ENCODE measurements at regions not wholly inside any gene's neighbourhood (a gene's known extent, or its start where the extent isn't known, plus 50 kb on each side); places are given as distances from the start of the nearest gene placed in this dataset.

DNA sequence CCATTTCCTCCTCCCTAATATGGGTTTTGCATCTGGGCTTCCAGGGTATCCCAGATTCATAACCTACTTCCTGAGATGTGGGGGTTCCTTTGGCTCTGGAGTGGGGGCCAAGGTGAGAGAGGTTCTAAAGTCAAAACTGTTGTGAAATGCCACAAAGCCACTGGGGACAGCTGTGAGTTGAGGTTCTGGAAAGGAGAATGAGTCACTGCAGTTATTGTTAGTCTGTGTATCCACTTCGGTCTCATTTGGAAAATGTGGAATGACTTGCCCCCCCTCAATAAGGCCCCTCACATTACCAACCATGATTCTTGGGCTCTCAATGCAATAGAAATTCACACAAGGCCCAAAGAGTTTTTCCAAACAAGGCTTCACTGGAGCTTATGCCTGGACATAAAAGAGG is 51.1 kb upstream of the LGALSL start:
- no peak for DNase-seq (ENCODE audit: low spot score)

- DNase-seq (ENCODE audit: low spot score) = no peak
These were observed 50.5 kb upstream of the LGALSL start for GRCh38 chr2:64403426-64403825.

GRCh38 chr2:64404002-64404731 is 49.8 kb upstream of the LGALSL start:
- DNase-seq (ENCODE audit: low spot score) = no peak
